ENCODE measurements at regions not wholly inside any gene's neighbourhood (a gene's known extent, or its start where the extent isn't known, plus 50 kb on each side); places are given as distances from the start of the nearest gene placed in this dataset.
A peak's percentile ranks its signal among the peaks of the same experiment; 100 is the strongest.
"Not testable (repeated sequence)": the region's sequence is repeated elsewhere in the genome, so short reads cannot be mapped to it uniquely, and the experiment has no call there.

DNA sequence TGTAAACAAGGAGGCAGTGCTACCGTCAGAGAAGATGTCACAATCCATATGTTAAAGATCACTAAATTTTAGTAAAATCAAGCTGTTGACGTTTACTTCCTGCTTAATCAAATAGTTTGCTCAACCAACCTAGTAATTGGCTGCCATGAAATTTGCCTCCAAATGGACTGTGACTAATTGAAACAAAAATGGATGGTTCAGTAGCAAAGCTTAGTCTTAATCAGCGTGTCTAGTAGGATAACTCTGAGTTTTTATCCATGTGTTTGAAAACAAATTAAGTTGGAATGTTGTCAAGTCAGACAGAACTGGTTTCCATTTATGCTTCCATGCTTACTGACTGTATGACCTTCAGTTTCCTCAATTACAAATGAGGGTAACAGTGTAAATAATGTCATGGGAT, 1456.7 kb upstream of the CELF2 start:
- TF ChIP-seq, protein P1, sequence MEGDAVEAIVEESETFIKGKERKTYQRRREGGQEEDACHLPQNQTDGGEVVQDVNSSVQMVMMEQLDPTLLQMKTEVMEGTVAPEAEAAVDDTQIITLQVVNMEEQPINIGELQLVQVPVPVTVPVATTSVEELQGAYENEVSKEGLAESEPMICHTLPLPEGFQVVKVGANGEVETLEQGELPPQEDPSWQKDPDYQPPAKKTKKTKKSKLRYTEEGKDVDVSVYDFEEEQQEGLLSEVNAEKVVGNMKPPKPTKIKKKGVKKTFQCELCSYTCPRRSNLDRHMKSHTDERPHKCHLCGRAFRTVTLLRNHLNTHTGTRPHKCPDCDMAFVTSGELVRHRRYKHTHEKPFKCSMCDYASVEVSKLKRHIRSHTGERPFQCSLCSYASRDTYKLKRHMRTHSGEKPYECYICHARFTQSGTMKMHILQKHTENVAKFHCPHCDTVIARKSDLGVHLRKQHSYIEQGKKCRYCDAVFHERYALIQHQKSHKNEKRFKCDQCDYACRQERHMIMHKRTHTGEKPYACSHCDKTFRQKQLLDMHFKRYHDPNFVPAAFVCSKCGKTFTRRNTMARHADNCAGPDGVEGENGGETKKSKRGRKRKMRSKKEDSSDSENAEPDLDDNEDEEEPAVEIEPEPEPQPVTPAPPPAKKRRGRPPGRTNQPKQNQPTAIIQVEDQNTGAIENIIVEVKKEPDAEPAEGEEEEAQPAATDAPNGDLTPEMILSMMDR (IDR thresholded peaks at IDR 0.05), result no peak
- Histone ChIP-seq H3K4me1 (no peaks in the 10 kb centered on the region), H3K36me3 (no peaks in the 10 kb centered on the region), H3K27ac (no peak overlapping the region), H3K9me3 (no peaks in the 10 kb centered on the region), H3K4me3 (no peak overlapping the region), H3K27me3 (no peaks in the 10 kb centered on the region)
- intact Hi-C loops (cut with DNase I), result no loop called here
- no peak for DNase-seq
- ATAC-seq, result no peak

DNA sequence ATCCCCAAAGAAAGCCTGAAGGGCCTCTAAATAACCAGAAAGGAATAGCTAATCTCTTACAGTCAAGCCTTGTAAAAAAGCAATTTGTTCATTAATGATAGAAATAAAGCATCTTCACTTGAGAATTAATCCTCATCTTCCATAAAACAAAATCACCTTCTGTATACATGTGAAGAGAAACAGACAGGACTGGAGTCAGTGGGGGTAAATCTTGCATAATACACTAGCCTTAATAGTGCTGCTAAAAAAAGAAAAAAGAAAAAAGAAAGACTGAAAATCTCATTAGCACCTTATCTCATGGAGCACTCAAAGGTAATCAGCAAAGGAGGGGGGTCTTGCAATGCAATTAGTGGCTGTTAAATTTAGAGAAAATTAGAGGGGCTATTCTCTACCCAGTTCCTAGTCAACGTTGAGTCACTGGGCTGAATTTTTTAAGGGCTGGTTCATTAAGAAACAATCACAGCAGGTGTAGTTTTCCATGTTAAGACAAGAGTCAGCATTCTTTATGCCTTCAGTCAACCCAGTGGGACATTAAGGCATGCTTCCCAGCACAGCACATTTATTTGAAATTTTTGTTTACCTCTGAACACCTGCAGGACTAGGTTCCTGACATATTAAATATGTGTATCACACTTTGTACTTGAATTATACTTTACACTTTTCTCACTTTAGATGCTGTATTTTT, 1455.7 kb upstream of the CELF2 start:
- H3K36me3 ChIP-seq, result no peaks in the 10 kb centered on the region
- DNase-seq (no peak), ATAC-seq (no peak)
- no peak overlapping the region for H3K27ac ChIP-seq
- TF ChIP-seq, protein P1 (IDR thresholded peaks at IDR 0.05), result no peak
- no peaks in the 10 kb centered on the region for H3K9me3 ChIP-seq
- no peak overlapping the region for H3K4me3 ChIP-seq
- intact Hi-C loops (cut with DNase I), result no loop called here
- no peaks in the 10 kb centered on the region for H3K27me3 ChIP-seq
- no peaks in the 10 kb centered on the region for H3K4me1 ChIP-seq

DNA sequence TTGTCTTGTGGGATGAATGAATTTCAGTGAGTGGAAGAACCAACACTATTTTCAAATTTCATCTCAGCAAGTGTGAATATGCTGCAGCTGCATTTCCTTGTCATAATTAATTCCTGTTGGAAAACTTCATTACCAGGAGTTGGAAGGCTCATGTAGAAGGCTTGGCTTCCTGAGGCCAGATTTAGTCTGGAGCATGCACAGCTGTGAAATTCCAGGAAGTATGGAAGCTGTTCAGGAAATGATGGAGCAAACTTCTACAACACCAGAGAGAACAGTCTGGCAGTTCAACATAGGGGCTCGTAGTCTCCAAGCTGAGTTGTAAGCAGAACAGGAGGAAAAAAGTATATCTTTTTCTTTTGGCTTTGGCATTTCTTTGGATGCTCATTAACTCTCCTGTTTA, 1439.9 kb upstream of the CELF2 start:
- Histone ChIP-seq H3K4me1 (no peaks in the 10 kb centered on the region), H3K27ac (no peak overlapping the region), H3K36me3 (no peaks in the 10 kb centered on the region), H3K9me3 (no peaks in the 10 kb centered on the region), H3K27me3 (no peaks in the 10 kb centered on the region), H3K4me3 (no peak overlapping the region)
- ATAC-seq (no peak), DNase-seq (peak in 1 of 4 donors; percentile 5)
- intact Hi-C loops (cut with DNase I), result no loop called here
- TF ChIP-seq, protein P1 (IDR thresholded peaks at IDR 0.05), result no peak

DNA sequence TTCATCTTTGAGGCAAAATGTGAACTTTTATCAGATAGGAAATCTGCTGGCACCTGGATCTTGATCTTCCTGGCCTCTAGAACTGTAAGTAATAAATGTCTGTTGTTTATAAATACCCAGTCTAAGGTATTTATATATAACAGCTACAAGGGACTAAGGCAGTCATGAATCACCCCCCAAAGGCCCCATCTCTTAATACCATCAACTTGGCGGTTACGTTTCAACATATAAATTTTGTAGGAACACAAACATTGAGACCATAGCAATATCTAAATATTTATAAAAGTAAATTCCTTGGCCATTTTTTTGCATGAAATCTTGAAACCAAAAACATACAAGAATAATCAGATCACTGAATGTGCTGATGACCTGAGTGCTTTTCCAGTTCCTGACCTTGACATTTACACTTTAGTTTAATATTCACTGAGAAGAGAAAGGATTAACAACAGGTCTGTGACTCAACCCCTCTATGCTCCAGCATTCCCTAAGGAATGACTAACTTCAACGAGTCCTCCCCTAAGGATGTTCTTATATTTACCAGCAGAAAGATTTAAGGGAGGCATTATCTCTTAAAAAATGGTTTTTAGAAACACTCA, 1438.5 kb upstream of the CELF2 start:
- Histone ChIP-seq H3K27ac (no peak overlapping the region), H3K4me3 (no peak overlapping the region), H3K9me3 (no peaks in the 10 kb centered on the region), H3K36me3 (no peaks in the 10 kb centered on the region), H3K27me3 (no peaks in the 10 kb centered on the region), H3K4me1 (no peaks in the 10 kb centered on the region)
- TF ChIP-seq, protein P1 (IDR thresholded peaks at IDR 0.05), result no peak
- intact Hi-C loops (cut with DNase I), result no loop called here
- ATAC-seq (no peak), DNase-seq (no peak)

DNA sequence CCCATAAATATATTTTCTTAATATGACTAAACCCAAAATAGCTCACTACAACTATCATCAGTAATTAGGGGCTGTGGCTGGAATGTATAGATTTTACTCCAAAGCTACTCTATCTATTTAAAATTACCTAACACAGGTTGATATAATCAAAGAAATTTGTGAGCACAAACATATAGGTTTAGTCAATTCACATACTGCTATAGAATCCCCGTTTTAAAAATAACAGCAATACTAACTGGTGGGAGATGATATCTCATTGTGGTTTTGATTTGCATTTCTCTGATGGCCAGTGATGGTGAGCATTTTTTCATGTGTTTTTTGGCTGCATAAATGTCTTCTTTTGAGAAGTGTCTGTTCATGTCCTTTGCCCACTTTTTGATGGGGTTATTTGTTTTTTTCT, 1434.9 kb upstream of the CELF2 start:
- H3K9me3 ChIP-seq; H3K27me3 ChIP-seq; H3K36me3 ChIP-seq; intact Hi-C loops (cut with DNase I); H3K27ac ChIP-seq; H3K4me1 ChIP-seq; ATAC-seq; DNase-seq; H3K4me3 ChIP-seq: not testable (repeated sequence)
